ENCODE measurements at regions not wholly inside any gene's neighbourhood (a gene's known extent, or its start where the extent isn't known, plus 50 kb on each side); places are given as distances from the start of the nearest gene placed in this dataset.

GRCh38 chr20:59399426-59400099, 99.2 kb downstream of the EDN3 start:
- TF ChIP-seq EZH2phosphoT487 (IDR thresholded peaks at IDR 0.05; ENCODE audit: insufficient read depth, low read depth) = no peak
- no peak for TF ChIP-seq EZH2 (IDR thresholded peaks at IDR 0.05; ENCODE audit: insufficient read depth, poor library complexity, severe bottlenecking)
